ENCODE measurements at regions not wholly inside any gene's neighbourhood (a gene's known extent, or its start where the extent isn't known, plus 50 kb on each side); places are given as distances from the start of the nearest gene placed in this dataset.

DNA sequence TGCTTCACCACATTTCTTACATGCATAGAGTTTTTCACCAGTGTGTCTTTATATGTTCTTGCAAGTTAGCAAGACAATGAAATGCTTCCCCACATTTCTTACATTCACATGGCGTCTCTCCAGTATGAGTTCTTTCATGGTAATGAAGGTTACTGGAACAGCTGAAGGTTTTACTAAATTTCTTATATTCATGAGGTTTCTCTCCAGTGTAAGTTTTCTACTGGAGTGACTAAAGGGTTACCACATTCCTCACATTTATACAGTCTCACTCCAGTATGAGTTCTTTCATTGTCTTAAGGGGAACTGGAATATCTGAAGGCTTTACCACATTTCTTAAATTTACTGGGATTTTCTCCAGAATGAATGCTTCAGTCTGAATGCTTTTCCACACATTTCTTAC lies 350.3 kb downstream of the MAT2B start:
- no peak overlapping the region for H3K27ac ChIP-seq
- DNase-seq (no peak), ATAC-seq (no peak), FAIRE-seq (no peak)
- no peaks in the 10 kb centered on the region for H3K9me3 ChIP-seq
- no peaks in the 10 kb centered on the region for H3K36me3 ChIP-seq
- no peak overlapping the region for H3K4me3 ChIP-seq
- H3K4me1 ChIP-seq = no peaks in the 10 kb centered on the region
- WGBS, 2 donors = 56 to 67% methylated on average over 1 of the region's 1 CpG
- H3K27me3 ChIP-seq = no peaks in the 10 kb centered on the region
- TF ChIP-seq, protein P1, sequence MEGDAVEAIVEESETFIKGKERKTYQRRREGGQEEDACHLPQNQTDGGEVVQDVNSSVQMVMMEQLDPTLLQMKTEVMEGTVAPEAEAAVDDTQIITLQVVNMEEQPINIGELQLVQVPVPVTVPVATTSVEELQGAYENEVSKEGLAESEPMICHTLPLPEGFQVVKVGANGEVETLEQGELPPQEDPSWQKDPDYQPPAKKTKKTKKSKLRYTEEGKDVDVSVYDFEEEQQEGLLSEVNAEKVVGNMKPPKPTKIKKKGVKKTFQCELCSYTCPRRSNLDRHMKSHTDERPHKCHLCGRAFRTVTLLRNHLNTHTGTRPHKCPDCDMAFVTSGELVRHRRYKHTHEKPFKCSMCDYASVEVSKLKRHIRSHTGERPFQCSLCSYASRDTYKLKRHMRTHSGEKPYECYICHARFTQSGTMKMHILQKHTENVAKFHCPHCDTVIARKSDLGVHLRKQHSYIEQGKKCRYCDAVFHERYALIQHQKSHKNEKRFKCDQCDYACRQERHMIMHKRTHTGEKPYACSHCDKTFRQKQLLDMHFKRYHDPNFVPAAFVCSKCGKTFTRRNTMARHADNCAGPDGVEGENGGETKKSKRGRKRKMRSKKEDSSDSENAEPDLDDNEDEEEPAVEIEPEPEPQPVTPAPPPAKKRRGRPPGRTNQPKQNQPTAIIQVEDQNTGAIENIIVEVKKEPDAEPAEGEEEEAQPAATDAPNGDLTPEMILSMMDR (IDR thresholded peaks at IDR 0.05) = no peak
- intact Hi-C loops (cut with DNase I) = no loop called here

DNA sequence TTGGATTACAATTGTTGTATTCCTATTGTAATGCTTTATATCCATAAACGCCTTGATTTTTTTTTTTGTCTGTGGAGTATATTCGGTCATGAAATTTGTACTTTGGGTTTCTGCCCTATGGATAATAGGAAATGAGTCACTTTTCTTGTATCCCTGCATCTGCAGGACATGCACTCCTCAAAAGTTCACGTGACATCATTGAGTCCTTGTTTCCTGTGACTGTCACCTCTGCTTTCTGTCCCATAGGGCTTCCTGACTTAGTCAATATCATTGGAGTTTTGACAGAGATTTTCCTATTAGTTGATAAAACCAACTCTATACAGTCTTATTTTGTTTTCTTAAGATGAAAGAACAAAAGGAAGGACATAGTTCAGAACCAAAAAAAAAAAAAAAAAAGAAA lies 356.3 kb downstream of the MAT2B start:
- WGBS, 2 donors = 58 to 62% methylated on average over 3 of the region's 3 CpGs

DNA sequence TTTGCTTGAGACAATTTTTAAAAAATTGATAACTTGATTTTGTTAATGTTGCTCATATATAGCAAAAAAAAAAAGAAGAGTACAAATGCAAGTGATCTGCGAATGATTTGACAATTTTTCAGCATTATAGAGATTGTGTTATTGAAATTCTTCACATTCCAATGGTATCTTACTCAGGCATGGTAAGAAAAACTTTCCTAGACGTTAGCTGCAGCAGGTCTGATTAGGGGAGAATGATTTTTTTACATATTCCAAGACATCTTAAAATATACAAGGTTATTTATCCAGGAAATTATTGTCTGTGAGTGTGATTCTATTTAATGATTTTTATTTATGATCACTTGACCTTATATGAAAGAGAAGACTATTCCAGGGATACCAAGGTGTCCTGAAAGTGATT lies 361.9 kb downstream of the MAT2B start:
- TF ChIP-seq, protein P1 (IDR thresholded peaks at IDR 0.05) = no peak
- FAIRE-seq (no peak), ATAC-seq (no peak), DNase-seq (no peak)
- Histone ChIP-seq H3K4me3 (no peak overlapping the region), H3K4me1 (no peaks in the 10 kb centered on the region), H3K9me3 (no peaks in the 10 kb centered on the region), H3K36me3 (no peaks in the 10 kb centered on the region), H3K27ac (no peak overlapping the region), H3K27me3 (no peaks in the 10 kb centered on the region)
- intact Hi-C loops (cut with DNase I) = no loop called here
- 19 to 25% methylated on average over 2 of the region's 2 CpGs for WGBS, 2 donors

More for the DNA sequence above, 356.3 kb downstream of the MAT2B start:
- Histone ChIP-seq H3K4me3 (no peak overlapping the region), H3K27me3 (no peaks in the 10 kb centered on the region), H3K27ac (no peak overlapping the region), H3K4me1 (no peaks in the 10 kb centered on the region), H3K9me3 (no peaks in the 10 kb centered on the region), H3K36me3 (no peaks in the 10 kb centered on the region)
- TF ChIP-seq, protein P1 (IDR thresholded peaks at IDR 0.05) = no peak
- FAIRE-seq = no peak
- no peak for DNase-seq
- ATAC-seq = no peak
- intact Hi-C loops (cut with DNase I) = no loop called here

DNA sequence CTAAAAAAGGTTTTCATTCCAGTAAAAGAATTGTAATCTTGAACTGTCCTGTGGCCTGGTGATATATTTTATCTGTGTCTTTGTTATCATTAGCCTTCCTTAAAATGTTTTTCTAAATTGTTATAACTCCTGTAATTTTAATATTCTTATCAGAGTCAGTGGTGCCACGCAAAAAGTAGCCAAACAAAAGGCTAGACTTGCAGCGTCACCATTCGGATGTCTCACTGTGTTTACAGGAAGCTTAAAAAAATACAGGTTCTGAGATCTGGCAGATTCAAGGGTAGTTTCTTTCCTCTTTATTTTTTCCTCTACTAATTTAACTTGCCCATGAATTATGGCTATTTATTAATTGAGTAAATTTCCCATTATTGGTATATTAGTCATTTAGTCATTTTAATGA lies 362.3 kb downstream of the MAT2B start:
- no peaks in the 10 kb centered on the region for H3K9me3 ChIP-seq
- H3K4me1 ChIP-seq = no peaks in the 10 kb centered on the region
- intact Hi-C loops (cut with DNase I) = no loop called here
- ATAC-seq (no peak), DNase-seq (no peak), FAIRE-seq (no peak)
- 39 to 54% methylated on average over 3 of the region's 3 CpGs for WGBS, 2 donors
- TF ChIP-seq, protein P1 (IDR thresholded peaks at IDR 0.05) = no peak
- no peaks in the 10 kb centered on the region for H3K36me3 ChIP-seq
- H3K27me3 ChIP-seq = no peaks in the 10 kb centered on the region
- H3K27ac ChIP-seq = no peak overlapping the region
- no peak overlapping the region for H3K4me3 ChIP-seq

DNA sequence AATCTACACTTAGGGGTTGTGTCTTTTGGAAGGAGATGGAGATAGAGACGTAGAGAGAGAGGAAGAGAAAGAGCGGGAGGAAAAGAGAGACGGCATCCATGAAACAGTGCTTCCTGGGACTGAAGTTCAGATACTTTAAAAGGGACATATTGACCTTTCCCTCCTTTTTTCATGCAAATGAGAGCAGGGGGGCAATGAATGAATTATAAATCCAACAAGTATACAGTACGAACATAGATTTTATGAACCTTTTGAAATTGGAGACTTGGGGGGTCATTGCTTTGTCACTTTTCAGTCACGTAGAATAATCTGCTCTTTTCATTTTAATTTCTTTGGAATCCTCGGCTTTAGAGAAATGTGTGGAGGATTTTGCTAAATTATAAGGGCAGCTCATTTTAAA lies 364.2 kb downstream of the MAT2B start:
- Histone ChIP-seq H3K27me3 (no peaks in the 10 kb centered on the region), H3K27ac (no peak overlapping the region), H3K4me3 (no peak overlapping the region), H3K4me1 (no peaks in the 10 kb centered on the region), H3K36me3 (no peaks in the 10 kb centered on the region), H3K9me3 (no peaks in the 10 kb centered on the region)
- FAIRE-seq (no peak), ATAC-seq (no peak), DNase-seq (no peak)
- WGBS, 2 donors = 58 to 71% methylated on average over 6 of the region's 6 CpGs
- TF ChIP-seq, protein P1 (IDR thresholded peaks at IDR 0.05) = no peak
- intact Hi-C loops (cut with DNase I) = no loop called here

Measured in pancreas (tissue), 10 donors.